ENCODE measurements at regions not wholly inside any gene's neighbourhood (a gene's known extent, or its start where the extent isn't known, plus 50 kb on each side); places are given as distances from the start of the nearest gene placed in this dataset.

- no peak for DNase-seq
These were observed 174.0 kb downstream of the THBS2 start for GRCh38 chr6:169079650-169080049.

- no peak for DNase-seq
These were observed 175.1 kb downstream of the THBS2 start for GRCh38 chr6:169078399-169079145.

DNA sequence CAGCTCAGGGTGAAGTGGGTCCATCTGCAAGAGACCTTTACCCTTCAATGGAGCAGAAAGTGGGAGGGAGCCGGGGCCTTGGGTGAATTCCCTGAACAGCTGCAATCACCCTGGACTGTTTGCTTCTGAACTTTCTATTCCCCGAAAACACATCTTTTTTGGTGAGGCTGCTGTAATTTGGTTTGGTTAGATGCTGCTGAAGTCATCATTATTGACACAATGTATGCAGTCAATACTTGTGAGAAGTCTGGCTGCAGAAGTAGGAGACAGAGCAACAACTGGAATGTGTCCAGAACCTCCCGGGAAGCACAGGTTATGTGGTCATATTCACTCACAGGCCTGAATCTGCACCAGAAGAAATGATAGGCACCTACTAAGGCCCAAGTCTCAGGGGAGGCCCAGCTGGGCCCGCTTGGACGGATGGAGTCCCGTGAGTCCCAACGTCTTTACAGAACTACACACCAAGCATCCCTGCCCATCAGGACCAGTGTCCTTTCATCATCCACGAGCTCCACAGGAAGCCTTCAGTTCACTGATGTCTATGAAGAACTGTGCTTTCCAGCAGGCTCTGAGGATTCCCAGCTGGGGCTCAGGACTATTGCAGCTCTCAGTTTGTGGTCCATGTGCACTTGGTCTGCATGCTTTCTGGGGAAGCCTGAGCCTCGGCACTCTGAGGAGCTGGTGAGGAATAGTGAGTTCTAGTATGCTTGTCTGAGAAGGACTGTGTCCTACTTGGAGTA, 177.6 kb downstream of the THBS2 start:
- no peak for DNase-seq

DNA sequence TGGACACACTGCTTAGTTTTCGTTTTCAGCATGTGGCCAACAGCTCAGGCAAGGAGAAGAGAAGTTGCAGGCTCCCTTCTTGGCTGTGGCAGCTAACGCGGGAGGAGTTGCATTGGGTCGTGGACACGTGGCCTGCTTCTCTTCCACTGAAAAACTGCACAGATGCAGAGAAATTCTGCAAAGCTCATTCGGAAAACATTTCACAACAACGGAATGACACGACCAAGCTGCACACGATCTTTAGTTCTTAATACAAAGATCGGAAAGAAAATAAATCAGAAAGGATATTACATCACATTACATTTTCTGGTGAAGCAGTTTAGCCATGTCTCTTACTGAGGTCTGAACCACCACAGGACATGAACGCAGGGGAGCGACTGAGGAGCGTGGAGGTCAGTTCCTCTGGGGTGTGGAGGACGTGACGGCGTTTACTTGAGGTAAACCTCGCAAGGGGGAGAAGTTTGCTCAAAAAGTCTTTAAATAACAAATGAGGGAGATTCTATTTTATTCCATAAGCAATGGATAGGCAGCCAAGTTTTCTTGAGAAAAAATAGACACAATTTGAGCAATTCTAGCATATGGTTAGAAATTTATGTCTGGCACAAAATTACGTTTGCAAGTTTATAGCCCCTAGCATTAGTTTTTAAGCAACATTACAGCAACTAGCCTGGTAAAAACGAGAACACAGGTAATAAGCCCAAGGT, 178.3 kb downstream of the THBS2 start:
- no peak for DNase-seq

- no peak for DNase-seq
These were observed 179.1 kb downstream of the THBS2 start for GRCh38 chr6:169074526-169074925.

DNA sequence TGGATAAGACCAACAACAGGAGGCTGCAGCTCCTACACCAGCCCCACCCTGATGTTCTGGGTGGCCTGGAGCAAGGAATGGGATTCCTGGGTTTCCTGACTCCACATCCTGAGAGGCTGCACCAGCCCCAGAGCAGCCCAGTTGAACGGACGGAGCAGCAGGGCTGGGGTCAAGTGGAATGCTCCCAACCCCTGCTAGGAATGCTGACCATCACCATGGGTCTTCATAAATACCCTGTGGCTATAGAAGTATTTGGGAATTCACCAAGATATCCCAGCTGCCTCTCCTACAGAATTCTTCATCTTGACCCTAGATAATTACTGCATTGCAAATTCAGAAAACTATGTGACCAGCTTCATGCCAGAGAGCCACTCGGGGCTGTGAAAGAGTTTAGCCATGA, 180.3 kb downstream of the THBS2 start:
- no peak for DNase-seq

GRCh38 chr6:169072127-169073042, 181.3 kb downstream of the THBS2 start:
- no peak for DNase-seq

DNA sequence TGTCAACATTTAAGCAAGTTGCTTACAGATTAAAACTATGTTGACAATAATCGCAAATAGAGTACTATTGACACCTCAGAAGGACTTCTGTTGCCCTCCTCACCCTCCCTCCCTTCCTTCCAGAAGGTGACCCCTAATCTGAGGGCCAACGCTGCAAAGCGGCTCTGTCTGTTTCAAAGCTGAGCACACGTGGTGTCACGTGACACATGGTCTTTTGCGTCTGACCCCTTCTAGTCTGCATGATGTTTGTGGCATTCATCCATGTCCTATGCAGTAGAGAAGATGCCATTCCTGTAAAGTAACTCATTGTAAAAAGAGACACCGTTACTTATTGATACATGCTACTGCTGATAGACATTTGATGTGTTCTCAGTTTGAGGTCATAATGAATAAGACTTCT, 182.3 kb downstream of the THBS2 start:
- DNase-seq = no peak

DNA sequence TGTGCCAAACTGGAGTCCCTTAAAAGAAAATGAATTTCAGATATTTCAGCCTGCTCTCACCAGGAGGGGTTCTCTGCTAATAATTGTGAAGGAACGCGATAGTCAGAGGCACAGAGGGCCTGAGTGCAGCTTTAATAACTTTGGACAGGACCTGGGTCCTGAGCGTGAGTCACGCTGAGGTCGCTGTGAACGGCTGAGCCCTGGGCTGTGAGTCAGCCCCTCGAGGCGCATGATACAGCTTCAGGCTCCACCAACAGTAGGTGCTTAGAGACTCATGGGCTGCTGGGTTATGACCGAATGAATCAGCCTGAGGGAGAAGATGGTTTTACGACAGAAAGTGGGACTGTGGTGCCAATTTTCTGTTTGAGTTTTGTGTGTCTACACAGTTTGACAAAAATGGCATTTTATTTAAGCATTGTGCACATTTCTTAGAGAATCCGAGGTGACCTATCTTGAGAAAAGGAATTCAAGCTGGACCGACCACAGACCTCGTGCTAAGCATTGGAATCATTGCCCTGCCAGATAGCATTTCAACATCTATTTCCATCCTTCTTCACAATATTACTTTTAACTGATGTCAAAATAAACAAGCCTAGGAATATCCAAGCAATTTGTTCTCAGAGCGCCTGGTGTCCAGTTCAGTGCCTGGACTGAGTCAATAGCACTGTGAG, 183.0 kb downstream of the THBS2 start:
- DNase-seq = no peak

GRCh38 chr6:169069356-169069755, 184.3 kb downstream of the THBS2 start:
- no peak for DNase-seq

DNA sequence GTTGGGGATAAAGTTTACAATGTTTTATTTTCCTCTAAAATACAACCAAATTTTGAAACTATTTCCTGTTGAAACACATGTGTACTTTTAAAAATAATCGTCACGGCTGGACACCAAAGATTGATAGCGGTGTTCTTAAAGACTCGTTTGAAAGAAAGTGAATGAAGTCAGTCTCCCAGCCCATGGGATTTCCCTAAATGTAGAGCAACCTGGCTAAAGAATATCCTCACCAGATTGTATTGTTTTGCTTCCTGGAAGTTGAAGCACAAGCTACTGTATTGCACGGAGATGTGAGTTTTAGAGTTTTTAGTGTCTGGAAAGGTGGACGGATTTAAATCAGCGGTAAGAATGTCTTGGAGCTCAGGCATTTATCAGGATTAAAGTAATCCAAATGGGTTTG, 189.5 kb downstream of the THBS2 start:
- DNase-seq = no peak

GRCh38 chr6:169062272-169062671, 191.4 kb downstream of the THBS2 start:
- no peak for DNase-seq

DNA sequence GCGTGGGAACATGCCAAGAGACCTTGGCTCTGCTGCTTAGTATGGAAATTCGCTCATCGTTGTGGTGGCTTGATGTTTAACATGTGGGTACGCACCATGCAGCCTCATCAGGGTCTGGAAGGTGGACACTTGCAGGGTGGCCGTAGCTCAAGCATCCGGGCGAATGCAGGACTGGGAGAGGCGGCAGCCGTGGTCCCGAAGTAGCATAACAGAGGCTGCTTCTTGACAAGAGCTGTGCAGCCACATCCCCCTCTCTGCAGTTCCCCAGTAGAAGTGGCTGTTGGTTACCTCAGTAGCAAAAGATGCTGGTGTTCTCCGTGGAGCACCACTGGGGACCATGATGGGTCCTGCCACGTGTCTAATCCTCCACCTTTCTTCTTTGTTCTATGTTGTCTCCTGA, 195.0 kb downstream of the THBS2 start:
- DNase-seq = no peak

DNA sequence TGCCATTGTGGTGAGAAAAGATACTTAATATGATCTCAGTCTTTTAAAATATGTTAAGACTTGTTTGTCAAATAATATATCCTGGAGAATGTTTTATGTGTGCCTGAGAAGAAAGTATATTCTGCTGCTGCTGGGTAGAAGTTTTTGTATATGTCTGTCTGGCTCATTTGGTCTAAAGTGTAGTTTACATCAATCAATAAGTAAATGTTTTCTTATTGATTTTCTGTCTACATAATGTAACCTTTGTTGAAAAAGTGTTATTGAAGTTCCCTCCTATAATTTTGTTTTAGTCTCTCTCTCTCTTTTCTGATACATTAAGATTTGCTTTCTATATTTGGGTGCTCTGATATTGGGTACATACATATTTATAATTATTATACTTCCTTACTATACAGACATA, 201.2 kb downstream of the THBS2 start:
- DNase-seq = no peak

GRCh38 chr6:169051371-169051770, 202.3 kb downstream of the THBS2 start:
- DNase-seq = no peak

- no peak for DNase-seq
These were observed 204.8 kb downstream of the THBS2 start for GRCh38 chr6:169048865-169049205.

- no peak for DNase-seq
These were observed 205.3 kb downstream of the THBS2 start for GRCh38 chr6:169048185-169048864.

- DNase-seq = no peak
These were observed 206.3 kb downstream of the THBS2 start for GRCh38 chr6:169047345-169047744.

DNA sequence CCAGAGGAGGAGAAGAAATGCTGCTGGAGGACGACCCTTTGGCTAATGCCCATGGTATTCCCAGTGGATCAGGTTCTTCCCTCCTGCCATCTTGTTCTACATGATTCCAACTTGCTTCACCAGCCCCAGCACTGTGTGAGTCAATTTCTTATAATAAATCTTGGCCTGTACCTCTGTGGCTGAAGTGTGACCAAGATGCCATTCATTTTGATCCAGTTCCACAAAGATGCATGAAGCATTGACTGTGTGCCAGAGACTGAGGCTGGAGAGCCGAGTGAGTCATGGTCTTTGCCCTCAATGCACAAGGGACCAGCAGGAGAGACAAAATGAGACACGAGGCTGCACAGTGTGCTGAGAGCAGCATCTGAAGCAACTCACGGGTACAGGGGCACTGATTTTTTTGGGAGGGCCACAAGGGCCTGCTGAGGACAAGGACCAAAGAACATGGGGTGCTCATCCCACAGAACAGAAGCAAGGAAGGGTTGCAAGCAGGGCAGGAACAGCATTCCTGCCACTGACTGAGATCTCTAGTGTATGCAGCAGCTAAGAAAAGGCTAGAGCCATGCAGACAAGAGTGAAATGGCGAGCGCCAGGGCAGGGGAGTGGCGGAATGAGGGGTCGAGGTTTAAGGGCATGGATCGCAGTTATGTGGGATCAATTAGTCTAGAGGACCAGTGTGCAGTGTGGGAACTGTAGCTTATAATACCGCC, 207.0 kb downstream of the THBS2 start:
- no peak for DNase-seq

DNA sequence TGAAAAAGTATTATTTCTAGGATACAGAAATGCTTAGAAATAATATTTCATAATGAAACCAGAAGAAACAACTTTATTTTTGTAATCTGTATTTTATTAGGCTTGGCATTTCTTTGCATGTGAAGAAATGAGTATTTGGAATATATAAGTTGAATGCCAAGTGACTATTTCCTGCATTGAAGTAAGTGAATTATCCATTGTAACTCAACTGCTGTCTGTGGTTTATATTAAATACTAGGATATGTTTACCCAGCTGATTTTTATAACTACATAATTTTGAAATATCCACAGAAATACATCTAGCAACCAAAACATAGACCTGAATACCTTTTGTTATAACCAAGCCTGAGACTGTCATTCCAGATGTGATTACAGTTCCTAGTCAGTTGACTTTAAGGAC, 207.6 kb downstream of the THBS2 start:
- DNase-seq = no peak

DNA sequence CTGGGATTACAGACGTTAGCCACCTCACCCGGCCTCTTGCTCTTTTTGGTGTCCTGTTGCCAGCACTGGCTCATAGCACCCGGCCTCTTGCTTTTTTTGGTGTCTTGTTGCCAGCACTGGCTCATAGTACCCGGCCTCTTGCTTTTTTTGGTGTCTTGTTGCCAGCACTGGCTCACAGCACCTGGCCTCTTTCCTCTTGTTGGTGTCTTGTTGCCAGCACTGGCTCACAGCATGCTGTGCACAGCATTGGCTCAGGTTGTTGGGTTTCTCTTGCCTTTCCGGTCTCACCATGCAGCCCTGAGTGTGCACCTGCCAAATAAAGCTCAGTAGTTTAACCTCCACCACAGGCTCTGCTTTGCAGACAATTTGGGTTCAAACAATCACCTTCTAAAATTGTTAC, 208.2 kb downstream of the THBS2 start:
- no peak for DNase-seq

Data from CD4-positive, alpha-beta T cell treated with Interleukin-4 for 4 hours (primary cell).